C4-2B (cell line): ENCODE measurements at regions not wholly inside any gene's neighbourhood (a gene's known extent, or its start where the extent isn't known, plus 50 kb on each side); places are given as distances from the start of the nearest gene placed in this dataset.

ENCODE experiments used
- CTCF ChIP-seq: fragments of 450-650 bp; conservative IDR thresholded peaks from 2 replicates; pipeline ENCODE4 v1.5.1; 2017; ENCODE audit warnings: mild to moderate bottlenecking
- ZFX ChIP-seq: fragments of 450-650 bp; IDR thresholded peaks from 2 replicates; pipeline ENCODE4 v1.6.1; 2017

GRCh38 chr13:60629158-60629557, 232.1 kb downstream of the TDRD3 start:
- TF ChIP-seq CTCF (no peak), ZFX (no peak)
